ENCODE measurements at regions not wholly inside any gene's neighbourhood (a gene's known extent, or its start where the extent isn't known, plus 50 kb on each side); places are given as distances from the start of the nearest gene placed in this dataset.

- no peak overlapping the region for H3K27ac ChIP-seq
- DNase-seq (ENCODE audit: low read depth, low spot score): no peak
Observed at GRCh38 chr21:18917622-18918021, 514.0 kb upstream of the TMPRSS15 start.

GRCh38 chr21:18931237-18931636 is 527.7 kb upstream of the TMPRSS15 start:
- DNase-seq (ENCODE audit: low read depth, low spot score): no peak
- no peak overlapping the region for H3K27ac ChIP-seq

GRCh38 chr21:18937337-18937736 is 533.8 kb upstream of the TMPRSS15 start:
- no peak for DNase-seq (ENCODE audit: low read depth, low spot score)
- H3K27ac ChIP-seq: no peak overlapping the region

GRCh38 chr21:18940791-18941190 is 537.2 kb upstream of the TMPRSS15 start:
- no peak for DNase-seq (ENCODE audit: low read depth, low spot score)
- no peak overlapping the region for H3K27ac ChIP-seq

- no peak overlapping the region for H3K27ac ChIP-seq
- no peak for DNase-seq (ENCODE audit: low read depth, low spot score)
Observed at GRCh38 chr21:18950045-18950740, 546.6 kb upstream of the TMPRSS15 start.

- DNase-seq (ENCODE audit: low read depth, low spot score): no peak
- no peak overlapping the region for H3K27ac ChIP-seq
Observed at GRCh38 chr21:18951271-18952038, 547.9 kb upstream of the TMPRSS15 start.

GRCh38 chr21:18954441-18954844 is 550.9 kb upstream of the TMPRSS15 start:
- no peak for DNase-seq (ENCODE audit: low read depth, low spot score)
- no peak overlapping the region for H3K27ac ChIP-seq

GRCh38 chr21:18959817-18960216 is 556.2 kb upstream of the TMPRSS15 start:
- DNase-seq (ENCODE audit: low read depth, low spot score): no peak

GRCh38 chr21:18960306-18960705 is 556.7 kb upstream of the TMPRSS15 start:
- no peak for DNase-seq (ENCODE audit: low read depth, low spot score)
- H3K27ac ChIP-seq: no peak overlapping the region

More at GRCh38 chr21:18959817-18960216, 556.2 kb upstream of the TMPRSS15 start:
- no peak overlapping the region for H3K27ac ChIP-seq

GRCh38 chr21:18970416-18970815 is 566.8 kb upstream of the TMPRSS15 start:
- no peak for DNase-seq (ENCODE audit: low read depth, low spot score)
- H3K27ac ChIP-seq: no peak overlapping the region

GRCh38 chr21:18970941-18971340 is 567.4 kb upstream of the TMPRSS15 start:
- DNase-seq (ENCODE audit: low read depth, low spot score): no peak
- H3K27ac ChIP-seq: no peak overlapping the region

GRCh38 chr21:18985584-18985983 is 582.0 kb upstream of the TMPRSS15 start:
- no peak for DNase-seq (ENCODE audit: low read depth, low spot score)
- no peak overlapping the region for H3K27ac ChIP-seq

- no peak for DNase-seq (ENCODE audit: low read depth, low spot score)
- H3K27ac ChIP-seq: no peak overlapping the region
Observed at GRCh38 chr21:18986197-18986596, 582.6 kb upstream of the TMPRSS15 start.

GRCh38 chr21:18987520-18988026 is 584.0 kb upstream of the TMPRSS15 start:
- DNase-seq (ENCODE audit: low read depth, low spot score): no peak
- H3K27ac ChIP-seq: no peak overlapping the region

- DNase-seq (ENCODE audit: low read depth, low spot score): no peak
- H3K27ac ChIP-seq: no peak overlapping the region
Observed at GRCh38 chr21:18989953-18990495, 586.4 kb upstream of the TMPRSS15 start.

- H3K27ac ChIP-seq: no peak overlapping the region
- no peak for DNase-seq (ENCODE audit: low read depth, low spot score)
Observed at GRCh38 chr21:18991846-18992245, 588.3 kb upstream of the TMPRSS15 start.

- no peak overlapping the region for H3K27ac ChIP-seq
- DNase-seq (ENCODE audit: low read depth, low spot score): no peak
Observed at GRCh38 chr21:19010251-19010650, 606.7 kb upstream of the TMPRSS15 start.

GRCh38 chr21:19010996-19011395 is 607.4 kb upstream of the TMPRSS15 start:
- no peak for DNase-seq (ENCODE audit: low read depth, low spot score)

GRCh38 chr21:19011451-19011850 is 607.9 kb upstream of the TMPRSS15 start:
- no peak overlapping the region for H3K27ac ChIP-seq
- no peak for DNase-seq (ENCODE audit: low read depth, low spot score)

More at GRCh38 chr21:19010996-19011395, 607.4 kb upstream of the TMPRSS15 start:
- H3K27ac ChIP-seq: no peak overlapping the region

GRCh38 chr21:19013916-19014315 is 610.3 kb upstream of the TMPRSS15 start:
- no peak overlapping the region for H3K27ac ChIP-seq
- DNase-seq (ENCODE audit: low read depth, low spot score): no peak

- no peak overlapping the region for H3K27ac ChIP-seq
- no peak for DNase-seq (ENCODE audit: low read depth, low spot score)
Observed at GRCh38 chr21:19018529-19018928, 614.9 kb upstream of the TMPRSS15 start.

Data from epithelial cell of prostate (primary cell).